Colonic mucosa (tissue), 4 donors: ENCODE measurements at regions not wholly inside any gene's neighbourhood (a gene's known extent, or its start where the extent isn't known, plus 50 kb on each side); places are given as distances from the start of the nearest gene placed in this dataset.

Experiments
- DNase-seq: peaks from one replicate; pipeline ENCODE4 v3.0.0-alpha.2; 2020
- H3K27ac ChIP-seq: fragments of 200-600 bp; one replicate; pipeline ENCODE4 v1.8.0; 2021
- H3K27me3 ChIP-seq: fragments of 200-600 bp; one replicate; pipeline ENCODE4 v1.8.0; 2021
- H3K36me3 ChIP-seq: fragments of 200-600 bp; one replicate; pipeline ENCODE4 v1.8.0; 2021
- H3K4me1 ChIP-seq: fragments of 200-600 bp; one replicate; pipeline ENCODE4 v1.8.0; 2021; ENCODE audit warnings: mild to moderate bottlenecking
- H3K4me3 ChIP-seq: fragments of 200-600 bp; one replicate; pipeline ENCODE4 v1.8.0; 2021
- H3K9ac ChIP-seq, 2 donors: one replicate each; pipeline ENCODE4 v1.7.0; 2013; ENCODE audit warnings: control low read depth in 2 of 2, low read depth in 2 of 2, low read length in 2 of 2
- H3K9me3 ChIP-seq: fragments of 200-600 bp; one replicate; pipeline ENCODE4 v1.8.0; 2021
- CTCF ChIP-seq: fragments of 200-600 bp; IDR thresholded peaks from one replicate; pipeline ENCODE4 v1.8.0; 2022; ENCODE audit warnings: antibody characterized with exemption, mild to moderate bottlenecking
- intact Hi-C: fragments of 100-400 bp; cut with DNase I; formaldehyde crosslinking; loops from one replicate; pipeline ENCODE4 v1.14.1; 2022
- donor health status: healthy.
- donor health status: DM: no; HTN: no; CAD: no.
- donor health status: DM: no; HTN: no; CAD: no.

- H3K9me3 ChIP-seq: no peaks in the 10 kb centered on the region
- no peak overlapping the region for H3K9ac ChIP-seq
- intact Hi-C loops: no loop called here
- H3K27ac ChIP-seq: no peak overlapping the region
- no peak overlapping the region for H3K4me3 ChIP-seq
- no peak for TF ChIP-seq CTCF
- DNase-seq: no peak
- H3K4me1 ChIP-seq: no peaks in the 10 kb centered on the region
- H3K27me3 ChIP-seq: no peaks in the 10 kb centered on the region
- H3K36me3 ChIP-seq: no peaks in the 10 kb centered on the region
These were observed 566.8 kb upstream of the TMPRSS15 start for GRCh38 chr21:18970416-18970815.

DNA sequence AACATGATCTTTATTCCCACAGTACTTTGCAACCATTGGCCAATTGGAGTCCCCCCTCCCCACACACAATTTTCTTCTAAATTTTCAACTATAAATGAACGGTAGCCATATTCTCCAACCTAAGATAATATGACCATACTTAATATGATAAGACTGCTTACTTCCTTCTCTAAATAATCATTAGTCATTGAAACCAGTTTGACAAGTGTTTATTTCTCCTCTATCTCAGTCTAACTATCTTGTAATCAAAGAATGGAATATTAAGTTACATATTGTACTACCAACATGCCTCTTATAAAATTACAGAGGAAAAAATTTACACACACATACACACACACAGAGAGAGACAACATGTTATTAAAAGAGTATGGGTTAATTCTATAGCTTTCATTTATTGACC, 567.4 kb upstream of the TMPRSS15 start:
- intact Hi-C loops: no loop called here
- Histone ChIP-seq H3K27me3 (no peaks in the 10 kb centered on the region), H3K27ac (no peak overlapping the region), H3K4me1 (no peaks in the 10 kb centered on the region), H3K36me3 (no peaks in the 10 kb centered on the region), H3K9ac (no peak overlapping the region), H3K9me3 (no peaks in the 10 kb centered on the region), H3K4me3 (no peak overlapping the region)
- no peak for TF ChIP-seq CTCF
- no peak for DNase-seq

- no peak overlapping the region for H3K4me3 ChIP-seq
- no peak overlapping the region for H3K27ac ChIP-seq
- no peak for DNase-seq
- H3K4me1 ChIP-seq: no peaks in the 10 kb centered on the region
- H3K9me3 ChIP-seq: no peaks in the 10 kb centered on the region
- intact Hi-C loops: no loop called here
- H3K9ac ChIP-seq: no peak overlapping the region
- no peaks in the 10 kb centered on the region for H3K36me3 ChIP-seq
- H3K27me3 ChIP-seq: no peaks in the 10 kb centered on the region
- TF ChIP-seq CTCF: no peak
These were observed 582.0 kb upstream of the TMPRSS15 start for GRCh38 chr21:18985584-18985983.

- Histone ChIP-seq H3K4me3 (no peak overlapping the region), H3K4me1 (no peaks in the 10 kb centered on the region), H3K36me3 (no peaks in the 10 kb centered on the region), H3K9ac (no peak overlapping the region), H3K9me3 (no peaks in the 10 kb centered on the region), H3K27me3 (no peaks in the 10 kb centered on the region), H3K27ac (no peak overlapping the region)
- intact Hi-C loops: no loop called here
- no peak for DNase-seq
- TF ChIP-seq CTCF: no peak
These were observed 582.6 kb upstream of the TMPRSS15 start for GRCh38 chr21:18986197-18986596.

- TF ChIP-seq CTCF: no peak
- no peaks in the 10 kb centered on the region for H3K4me1 ChIP-seq
- no peak overlapping the region for H3K4me3 ChIP-seq
- no peak for DNase-seq
- intact Hi-C loops: no loop called here
- no peaks in the 10 kb centered on the region for H3K27me3 ChIP-seq
- no peaks in the 10 kb centered on the region for H3K9me3 ChIP-seq
- no peaks in the 10 kb centered on the region for H3K36me3 ChIP-seq
- no peak overlapping the region for H3K27ac ChIP-seq
- H3K9ac ChIP-seq: no peak overlapping the region
These were observed 584.0 kb upstream of the TMPRSS15 start for GRCh38 chr21:18987520-18988026.
